Hepatocyte (in vitro differentiated cells): ENCODE measurements at regions not wholly inside any gene's neighbourhood (a gene's known extent, or its start where the extent isn't known, plus 50 kb on each side); places are given as distances from the start of the nearest gene placed in this dataset.

Source experiments
- EZH2 ChIP-seq: fragments of 200-600 bp; sonication (generic); IDR thresholded peaks from 2 replicates; pipeline ENCODE4 v1.6.1; 2016; ENCODE audit warnings: antibody characterized with exemption, mild to moderate bottlenecking, borderline replicate concordance
- EZH2phosphoT487 ChIP-seq: fragments of 200-600 bp; sonication (generic); IDR thresholded peaks from one replicate; pipeline ENCODE4 v1.6.1; 2018; ENCODE audit warnings: antibody characterized with exemption, mild to moderate bottlenecking, low read depth, moderate library complexity; ENCODE audit not compliant: unreplicated experiment, severe bottlenecking

GRCh38 chr2:163247156-163247846 lies 408.7 kb upstream of the KCNH7 start:
- TF ChIP-seq EZH2 (no peak), EZH2phosphoT487 (no peak)
